HepG2 (cell line): ENCODE measurements at regions not wholly inside any gene's neighbourhood (a gene's known extent, or its start where the extent isn't known, plus 50 kb on each side); places are given as distances from the start of the nearest gene placed in this dataset.

ENCODE experiments used
- ATAC-seq: fragments of 200-7000 bp; cut with Tn5 transposase; 3 replicates; pipeline ENCODE4 v1.9.1; 2020; ENCODE audit warnings: mild to moderate bottlenecking, moderate library complexity
- BruUV-seq: library from RNA; stranded (reverse); fragments of 400-500 nt; replicated peaks from 2 replicates; lab custom pipeline; 2021; lab: Mats Ljungman, UMichigan
- CTCF ChIA-PET: fragments of 300-600 bp; formaldehyde crosslinking; extraction: SDS; loops from one replicate; lab custom pipeline; 2021; ENCODE audit warnings: low total read pairs, inconsistent platforms, low intra/inter-chr PET ratio; lab: Yijun Ruan, JAX
- POLR2A ChIA-PET: fragments of 350-600 bp; sonication (Branson Sonifier 250); formaldehyde crosslinking; loops from one replicate; lab custom pipeline; 2020; ENCODE audit warnings: antibody characterized with exemption, inconsistent platforms; lab: Yijun Ruan, JAX
- DNase-seq: peaks from one replicate; pipeline ENCODE4 v3.0.0-alpha.2; 2015; ENCODE audit warnings: low spot score
- FAIRE-seq: peaks from 3 replicates; lab custom pipeline; 2011; peaks lifted over from hg19 to GRCh38; lab: Jason Lieb, UNC
- H2AFZ ChIP-seq: one replicate; pipeline ENCODE4 v1.6.1; 2011; ENCODE audit warnings: low read length, inconsistent platforms
- H3K27ac ChIP-seq: fragments of 300-600 bp; 3 replicates; pipeline ENCODE4 v1.8.0; 2011; ENCODE audit warnings: mixed run types, mild to moderate bottlenecking, mixed read lengths, low read length, inconsistent platforms; ENCODE audit not compliant: insufficient read depth; ENCODE audit errors: extremely low read length
- H3K27me3 ChIP-seq, 2 experiments: fragments of 200-600 bp in 1 of 2; 2 replicates in 1 of 2; 3 replicates in 1 of 2; pipeline versions ENCODE4 v1.6.0 to v1.8.0; 2011; ENCODE audit warnings: low read length in 2 of 2, mild to moderate bottlenecking in 2 of 2, moderate library complexity in 2 of 2, inconsistent platforms in 1 of 2; ENCODE audit not compliant: insufficient read depth in 2 of 2, control insufficient read depth in 1 of 2
- H3K36me3 ChIP-seq, 2 experiments: fragments of 200-600 bp in 1 of 2; replicated peaks in 1 of 2; 2 replicates in 1 of 2; 3 replicates in 1 of 2; pipeline versions ENCODE4 v1.5.1 to v1.8.0; 2011; ENCODE audit warnings: low read length in 2 of 2, inconsistent platforms in 1 of 2; ENCODE audit not compliant: insufficient read depth in 2 of 2, control insufficient read depth in 1 of 2
- H3K4me1 ChIP-seq: 2 replicates; pipeline ENCODE4 v1.5.1; 2012; ENCODE audit warnings: low read length, inconsistent platforms; ENCODE audit not compliant: insufficient read depth
- H3K4me2 ChIP-seq: 2 replicates; pipeline ENCODE4 v1.6.0; 2011; ENCODE audit warnings: low read depth, low read length, inconsistent platforms
- H3K4me3 ChIP-seq, 3 experiments: fragments of 200-600 bp in 1 of 3; sonication (generic), shearing (Covaris generic) in 1 of 3; replicated peaks in 1 of 3; 2 replicates each; pipeline ENCODE4 v1.5.1; 2011 to 2016; ENCODE audit warnings: low read length in 3 of 3, inconsistent platforms in 2 of 3, low read depth in 2 of 3, mild to moderate bottlenecking in 2 of 3, control low read depth in 1 of 3, mixed read lengths in 1 of 3; ENCODE audit not compliant: insufficient read depth in 1 of 3
- H3K79me2 ChIP-seq: one replicate; pipeline ENCODE4 v1.6.1; 2011; ENCODE audit warnings: low read length, inconsistent platforms; ENCODE audit not compliant: insufficient read depth
- H3K9ac ChIP-seq: 2 replicates; pipeline ENCODE4 v1.6.0; 2011; ENCODE audit warnings: mild to moderate bottlenecking, low read depth, low read length, inconsistent platforms; ENCODE audit not compliant: insufficient read depth
- H3K9me3 ChIP-seq: 2 replicates; pipeline ENCODE4 v1.5.1; 2012; ENCODE audit warnings: mild to moderate bottlenecking, low read length
- H4K20me1 ChIP-seq: 2 replicates; pipeline ENCODE4 v1.6.0; 2011; ENCODE audit warnings: inconsistent platforms, mild to moderate bottlenecking, low read length, moderate library complexity; ENCODE audit not compliant: insufficient read depth
- HOXA7 ChIP-seq: sonication (generic); formaldehyde crosslinking; IDR thresholded peaks from 2 replicates; pipeline ENCODE4 v1.8.1; 2022; ENCODE audit warnings: mild to moderate bottlenecking, missing genetic modification reagents, moderate library complexity
- REL ChIP-seq: sonication (generic); formaldehyde crosslinking; conservative IDR thresholded peaks from 2 replicates; pipeline ENCODE4 v1.8.0; 2022; ENCODE audit warnings: mild to moderate bottlenecking, missing genetic modification reagents, moderate library complexity
- SPEN ChIP-seq: sonication (generic); formaldehyde crosslinking; IDR thresholded peaks from 2 replicates; pipeline ENCODE4 v1.5.1; 2020; ENCODE audit warnings: low read depth, mild to moderate bottlenecking, missing genetic modification reagents
- SRSF1 ChIP-seq: fragments of 200-400 bp; formaldehyde crosslinking; optimal IDR thresholded peaks from 2 replicates; pipeline ENCODE3; 2017; ENCODE audit warnings: mild to moderate bottlenecking, low read depth, low read length, moderate library complexity
- TFDP2 ChIP-seq: sonication (generic); formaldehyde crosslinking; IDR thresholded peaks from 2 replicates; pipeline ENCODE4 v1.4.0; 2020; ENCODE audit warnings: missing genetic modification reagents
- ZNF318 ChIP-seq: sonication (generic); formaldehyde crosslinking; IDR thresholded peaks from 2 replicates; pipeline ENCODE4 v1.4.0; 2020; ENCODE audit warnings: mild to moderate bottlenecking, missing genetic modification reagents
- WGBS: methylation state at CpG from one replicate; pipeline ENCODE4 v1.1.6; 2017; ENCODE audit warnings: low lambda C conversion rate; 5-methylcytosine and 5-hydroxymethylcytosine counted together
- in situ Hi-C: cut with HindIII; loops from 2 replicates; pipeline ENCODE4 v1.10.0; 2017; ENCODE audit warnings: low pct_unique_long_range_greater_than_20kb; ENCODE audit not compliant: extremely low pct_ligation_motif_present
- intact Hi-C: fragments of 100-400 bp; cut with micrococcal nuclease; formaldehyde crosslinking; loops from one replicate; pipeline ENCODE4 v1.10.0; 2022; ENCODE audit not compliant: unreplicated experiment

- BruUV-seq = no TSS peak
- Histone ChIP-seq H3K9me3 (no peaks in the 10 kb centered on the region), H3K79me2 (no peaks in the 10 kb centered on the region), H3K27ac (no peak overlapping the region), H3K4me1 (0 out of 2 replicates have a peak, but pooled peaks cover 7% of the 10 kb centered on the region), H3K27me3 (peaks cover 0 to 24% of the 10 kb centered on the region in 2 experiments; a peak in 1 of 5 replicates), H3K36me3 (no peaks in the 10 kb centered on the region), H4K20me1 (no peaks in the 10 kb centered on the region), H3K9ac (no peak overlapping the region), H2AFZ (no peak overlapping the region), H3K4me2 (no peak overlapping the region), H3K4me3 (no peak overlapping the region)
- ATAC-seq (no peak), DNase-seq (no peak), FAIRE-seq (no peak)
- ChIA-PET CTCF (no interaction called here), POLR2A (no interaction called here)
- in situ Hi-C loops (no loop called here), intact Hi-C loops (no loop called here)
- 49% methylated on average over 22 of the region's 22 CpGs for WGBS
- TF ChIP-seq ZNF318 (CRISPR knock-in tag) = no peak
- no peak for TF ChIP-seq TFDP2 (CRISPR knock-in tag)
- TF ChIP-seq SPEN (CRISPR knock-in tag) = no peak
- no peak for TF ChIP-seq SRSF1
- no peak for TF ChIP-seq REL (CRISPR knock-in tag)
- TF ChIP-seq HOXA7 (CRISPR knock-in tag) = no peak
These were observed 99.1 kb downstream of the SOX9 start for GRCh38 chr17:72219824-72220493.
